ENCODE measurements at regions not wholly inside any gene's neighbourhood (a gene's known extent, or its start where the extent isn't known, plus 50 kb on each side); places are given as distances from the start of the nearest gene placed in this dataset.

GRCh38 chr22:48475661-48476345, 1351.9 kb downstream of the BRD1 start:
- Histone ChIP-seq H3K27ac (no peak overlapping the region), H3K36me3 (no peaks in the 10 kb centered on the region), H3K4me3 (no peak overlapping the region), H3K9me3 (ENCODE audit: low read depth) (no peaks in the 10 kb centered on the region), H3K4me1 (ENCODE audit: low read depth) (no peaks in the 10 kb centered on the region), H3K27me3 (no peaks in the 10 kb centered on the region)
- no peak for TF ChIP-seq CTCF (IDR thresholded peaks at IDR 0.05; ENCODE audit: low read depth, low read length)
- DNase-seq (ENCODE audit: low read depth in 1 of 2, low spot score in 1 of 2), result no peak

GRCh38 chr22:48474881-48475280, 1352.8 kb downstream of the BRD1 start:
- Histone ChIP-seq H3K4me3 (no peak overlapping the region), H3K4me1 (ENCODE audit: low read depth) (no peaks in the 10 kb centered on the region), H3K36me3 (no peaks in the 10 kb centered on the region), H3K27ac (no peak overlapping the region), H3K27me3 (no peaks in the 10 kb centered on the region), H3K9me3 (ENCODE audit: low read depth) (no peaks in the 10 kb centered on the region)
- no peak for TF ChIP-seq CTCF (IDR thresholded peaks at IDR 0.05; ENCODE audit: low read depth, low read length)
- DNase-seq (ENCODE audit: low read depth in 1 of 2, low spot score in 1 of 2), result no peak

GRCh38 chr22:48473202-48473601, 1354.5 kb downstream of the BRD1 start:
- TF ChIP-seq CTCF (IDR thresholded peaks at IDR 0.05; ENCODE audit: low read depth, low read length), result no peak
- Histone ChIP-seq H3K4me3 (no peak overlapping the region), H3K27me3 (no peaks in the 10 kb centered on the region), H3K9me3 (ENCODE audit: low read depth) (no peaks in the 10 kb centered on the region), H3K36me3 (no peaks in the 10 kb centered on the region), H3K4me1 (ENCODE audit: low read depth) (no peaks in the 10 kb centered on the region), H3K27ac (no peak overlapping the region)
- no peak for DNase-seq (ENCODE audit: low read depth in 1 of 2, low spot score in 1 of 2)

- no peak overlapping the region for H3K27ac ChIP-seq
- DNase-seq (ENCODE audit: low read depth in 1 of 2, low spot score in 1 of 2), result no peak
- no peak for TF ChIP-seq CTCF (IDR thresholded peaks at IDR 0.05; ENCODE audit: low read depth, low read length)
Observed at GRCh38 chr22:48464246-48464645, 1363.4 kb downstream of the BRD1 start.

GRCh38 chr22:48459859-48460823, 1367.5 kb downstream of the BRD1 start:
- no peak for DNase-seq (ENCODE audit: low read depth in 1 of 2, low spot score in 1 of 2)
- Histone ChIP-seq H3K27me3 (no peaks in the 10 kb centered on the region), H3K9me3 (ENCODE audit: low read depth) (no peaks in the 10 kb centered on the region), H3K36me3 (no peaks in the 10 kb centered on the region), H3K27ac (no peak overlapping the region), H3K4me1 (ENCODE audit: low read depth) (no peaks in the 10 kb centered on the region), H3K4me3 (no peak overlapping the region)
- no peak for TF ChIP-seq CTCF (IDR thresholded peaks at IDR 0.05; ENCODE audit: low read depth, low read length)

More at GRCh38 chr22:48464246-48464645, 1363.4 kb downstream of the BRD1 start:
- no peaks in the 10 kb centered on the region for H3K9me3 ChIP-seq (ENCODE audit: low read depth)
- no peak overlapping the region for H3K4me3 ChIP-seq
- no peaks in the 10 kb centered on the region for H3K27me3 ChIP-seq
- H3K36me3 ChIP-seq, result no peaks in the 10 kb centered on the region
- H3K4me1 ChIP-seq (ENCODE audit: low read depth), result no peaks in the 10 kb centered on the region
